NCI-H128 (cell line): ENCODE measurements at regions not wholly inside any gene's neighbourhood (a gene's known extent, or its start where the extent isn't known, plus 50 kb on each side); places are given as distances from the start of the nearest gene placed in this dataset.
A peak's percentile ranks its signal among the peaks of the same experiment; 100 is the strongest.

Experiments used
- DNase-seq: peaks from one replicate; lab custom pipeline; 2025; ENCODE audit not compliant: unreplicated experiment; lab: John Stamatoyannopoulos, UW

DNA sequence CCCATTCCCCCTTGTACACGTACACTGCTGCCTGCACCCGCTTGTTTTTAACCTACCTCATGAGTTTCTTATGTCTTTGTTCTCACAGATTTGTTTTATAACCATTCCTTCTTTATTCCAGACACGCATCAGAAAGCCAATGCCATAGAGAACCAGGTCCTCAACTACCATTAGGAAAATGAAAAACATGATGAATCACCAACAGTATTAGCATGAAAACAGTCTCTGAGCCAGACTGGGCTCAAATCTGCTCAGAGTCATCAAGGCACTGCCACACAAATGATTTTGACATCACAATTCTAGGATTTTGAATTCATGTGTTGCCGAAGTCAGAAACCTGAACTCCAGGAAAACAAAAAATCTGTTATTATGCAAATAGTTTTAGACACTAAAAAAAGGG, 394.1 kb upstream of the GRIA1 start:
- DNase-seq = no peak

DNA sequence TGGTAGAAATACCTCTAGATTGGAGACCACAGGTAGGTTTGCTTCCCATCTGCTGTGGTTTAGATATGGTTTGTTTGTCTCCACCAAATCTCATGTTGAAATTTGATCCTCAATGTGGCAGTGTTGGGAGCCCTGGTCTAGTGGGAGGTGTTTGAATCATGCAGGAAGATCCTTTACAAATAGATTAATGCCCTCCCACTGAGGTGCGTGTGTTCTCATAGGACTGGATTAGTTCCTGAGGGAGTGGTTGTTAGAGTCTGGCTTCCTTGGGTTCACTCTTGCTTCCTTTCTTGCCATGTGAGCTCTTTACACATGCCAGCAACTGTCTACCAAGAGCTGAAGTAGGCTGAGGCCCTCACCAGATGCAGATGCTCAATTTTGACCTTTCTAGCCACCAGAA, 391.1 kb upstream of the GRIA1 start:
- no peak for DNase-seq

DNA sequence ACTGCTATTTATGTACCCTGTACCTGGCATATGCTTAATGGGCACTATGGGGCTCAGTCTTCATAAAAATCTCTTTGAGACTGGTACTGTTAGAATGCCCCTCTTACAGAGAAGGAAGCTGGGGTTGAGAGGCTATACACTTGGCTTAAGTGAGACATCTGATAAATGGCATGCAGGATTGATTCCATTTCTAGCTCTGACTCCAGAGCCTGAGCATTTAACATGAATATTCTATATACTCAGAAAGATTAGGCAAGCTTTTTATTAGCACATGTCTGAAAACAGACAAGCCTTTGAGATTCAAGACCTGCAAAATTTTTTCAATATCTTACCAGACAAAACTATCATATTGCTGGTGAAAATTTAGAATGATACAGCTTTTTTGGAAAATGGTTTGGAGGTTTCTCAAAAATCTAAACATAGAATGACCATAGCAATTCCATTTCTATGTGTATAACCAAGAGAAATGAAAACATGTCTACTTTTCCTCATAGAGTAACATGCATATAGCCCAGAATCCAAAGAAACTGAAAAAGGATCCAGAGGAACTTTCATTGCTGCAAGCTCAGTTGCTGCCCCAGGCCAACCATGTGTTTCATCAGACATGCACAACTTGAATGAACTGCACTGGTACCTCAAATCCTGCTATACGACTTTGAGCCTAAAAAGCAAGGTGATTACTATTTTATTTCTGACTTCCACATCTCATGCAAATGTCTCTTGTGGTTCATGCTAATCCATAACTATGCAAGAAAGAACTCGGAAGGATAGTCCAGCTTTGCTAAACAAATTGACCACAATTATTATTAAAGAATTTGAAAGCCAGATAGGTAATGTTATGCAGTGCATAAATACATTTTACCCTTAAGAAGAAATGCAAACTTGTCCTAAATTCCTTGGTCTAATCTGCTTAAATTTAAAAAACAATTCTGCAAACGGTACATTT, 389.0 kb upstream of the GRIA1 start:
- DNase-seq = no peak

DNA sequence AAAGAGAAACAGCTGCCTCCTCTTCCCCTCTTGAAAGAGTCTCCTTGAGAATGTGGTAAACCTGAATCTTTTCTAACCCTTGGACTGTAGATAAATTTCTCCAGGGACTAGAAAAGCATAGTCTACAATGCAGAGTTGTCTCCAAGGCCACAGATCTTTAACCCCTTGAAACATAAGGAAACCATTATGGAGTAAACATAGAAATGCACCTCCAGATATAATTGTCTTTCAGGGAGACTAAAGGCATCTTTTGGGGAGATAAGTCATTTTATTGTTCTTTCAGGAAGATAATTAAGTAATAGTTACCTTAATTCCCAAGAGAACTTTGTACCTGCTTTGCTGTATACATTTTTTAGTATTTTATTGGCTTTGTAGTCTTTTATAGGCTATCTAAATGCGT, 373.6 kb upstream of the GRIA1 start:
- DNase-seq = no peak

DNA sequence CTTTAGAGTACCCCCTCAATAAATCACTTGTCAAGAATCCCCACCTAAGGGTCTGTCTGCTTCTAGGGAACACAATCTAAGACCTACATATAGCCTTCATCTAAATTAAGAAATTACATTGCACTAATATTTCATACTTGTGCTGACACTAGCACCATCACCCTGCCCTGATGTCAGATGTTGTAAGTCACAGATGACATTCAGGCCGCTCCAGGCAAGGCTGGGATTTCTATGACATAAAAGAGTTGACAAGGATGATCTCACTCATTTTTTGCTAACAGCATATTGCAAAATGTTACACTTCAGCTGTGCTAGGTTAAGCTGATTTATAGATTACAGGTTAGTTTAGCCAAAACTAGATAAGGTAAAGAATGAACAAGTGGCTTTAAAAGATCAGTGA, 372.5 kb upstream of the GRIA1 start:
- DNase-seq = no peak

DNA sequence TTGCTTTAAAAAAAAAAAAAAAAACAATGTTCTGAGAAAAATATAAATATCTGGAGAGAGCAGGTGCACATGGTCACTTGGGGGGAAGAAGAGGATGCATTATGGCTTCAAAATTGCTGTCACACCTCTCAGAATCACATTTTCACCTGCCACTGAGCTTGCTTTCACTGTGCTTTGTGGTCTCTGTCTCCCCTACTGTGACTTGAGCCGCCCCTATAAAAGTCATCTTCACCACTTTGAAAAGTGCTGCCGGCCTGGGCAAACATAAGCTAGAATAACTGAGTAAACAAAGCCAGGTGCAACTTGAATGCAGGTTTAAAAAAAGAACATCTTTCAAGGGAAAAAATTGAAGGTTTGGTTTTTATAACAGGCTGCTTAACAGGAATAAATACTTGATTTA, 368.1 kb upstream of the GRIA1 start:
- peak; percentile 75 for DNase-seq

DNA sequence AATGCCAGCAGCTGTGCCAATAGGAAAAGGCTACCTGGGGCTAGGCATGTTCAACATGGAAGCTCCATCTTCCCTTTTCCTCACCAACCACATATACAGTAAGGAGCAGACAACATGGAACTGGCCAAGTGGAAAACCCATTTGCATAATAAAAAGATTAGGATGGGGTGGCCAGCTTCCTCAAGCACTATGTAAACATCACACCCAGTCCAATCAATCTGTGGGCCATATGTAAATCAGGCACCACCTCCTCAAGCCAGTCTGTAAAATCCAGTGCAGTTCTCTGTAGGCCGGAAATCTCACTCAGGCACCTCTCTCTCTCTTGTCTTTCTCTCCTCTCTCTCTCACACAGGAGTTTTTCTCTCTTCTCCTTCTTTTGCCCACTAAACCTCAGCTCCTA, 360.2 kb upstream of the GRIA1 start:
- DNase-seq = no peak

DNA sequence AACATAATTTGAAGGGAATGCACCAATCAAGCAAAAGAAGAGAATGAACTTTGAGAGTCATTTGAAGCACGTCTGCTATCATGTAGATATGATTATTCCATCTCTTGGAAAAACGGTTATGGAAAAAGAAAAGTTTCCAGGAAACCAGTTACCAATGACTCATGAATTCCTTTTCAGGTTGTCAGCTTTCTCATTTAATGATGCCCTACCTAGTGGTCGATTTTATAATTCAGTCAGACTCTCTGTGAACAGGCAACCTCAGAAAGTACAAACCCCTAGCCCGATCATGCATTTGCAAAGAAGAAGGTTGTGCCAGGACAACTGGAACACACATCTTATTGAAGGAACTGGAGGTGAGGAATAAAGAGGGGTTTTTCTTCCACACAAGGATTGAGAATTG, 355.1 kb upstream of the GRIA1 start:
- DNase-seq = no peak

DNA sequence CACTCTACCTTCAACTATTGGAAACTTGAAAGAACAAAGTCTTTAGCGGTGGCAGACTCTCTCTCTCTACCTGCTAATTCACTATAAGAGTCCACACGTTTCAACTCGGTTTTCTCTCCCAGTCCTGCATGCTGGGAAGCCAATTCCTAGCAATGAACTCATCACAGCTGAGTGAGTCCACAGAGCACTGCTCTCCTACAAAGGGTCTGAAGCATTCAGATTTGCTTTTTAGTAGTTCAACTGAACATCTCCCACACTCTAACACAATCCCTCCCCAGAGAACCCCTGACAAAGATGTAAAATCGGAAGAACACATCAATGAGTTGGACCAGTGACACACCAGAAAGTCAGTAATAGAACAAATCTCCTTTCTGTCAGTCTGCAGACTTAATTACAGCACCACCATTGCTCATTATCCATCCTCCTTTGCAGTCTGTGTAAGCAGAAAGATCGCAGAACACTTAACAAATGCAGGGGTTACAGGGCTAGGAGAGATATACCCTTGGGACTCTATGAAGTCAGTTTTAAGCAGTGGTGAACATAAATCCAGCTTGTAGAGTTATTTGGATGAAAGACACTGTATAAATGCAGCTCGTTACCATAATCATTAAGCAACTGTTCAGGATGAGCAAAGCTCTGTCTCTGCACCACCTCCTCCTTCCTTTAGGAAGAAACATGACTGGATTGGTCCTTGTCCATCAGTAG, 353.4 kb upstream of the GRIA1 start:
- DNase-seq = no peak

DNA sequence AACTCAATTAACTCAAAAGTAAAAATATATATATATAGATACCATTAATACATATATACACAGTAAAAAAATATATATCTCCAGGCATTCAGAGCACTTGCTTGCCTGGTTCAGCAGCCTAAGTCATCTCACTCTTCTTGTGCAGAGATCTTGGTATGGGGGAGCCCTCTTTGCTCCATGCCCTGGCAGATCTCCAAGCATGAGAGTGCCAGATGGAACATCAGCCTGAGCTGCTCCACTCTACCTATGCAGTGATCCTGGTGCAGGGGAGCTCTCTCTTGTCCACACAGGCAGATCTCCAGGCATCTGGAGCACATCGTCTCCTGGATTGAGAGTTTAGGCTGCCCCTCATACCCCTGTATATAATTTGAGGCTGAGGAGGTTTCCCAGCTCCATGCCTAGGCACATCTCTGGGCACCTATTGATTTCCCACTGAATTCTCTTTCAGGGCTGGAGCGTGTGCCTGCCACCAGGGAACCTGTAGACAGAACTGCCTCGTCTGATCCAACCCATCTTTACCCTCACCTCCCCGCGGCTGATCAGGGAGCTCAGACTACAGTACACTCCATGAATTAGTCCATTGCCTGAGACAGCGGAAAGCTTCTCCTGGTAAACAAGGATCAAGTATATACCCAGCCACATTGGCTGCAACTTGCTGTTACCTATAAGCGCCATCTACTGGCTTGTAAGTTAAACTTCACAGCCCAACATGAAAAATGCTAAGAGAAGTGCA, 342.4 kb upstream of the GRIA1 start:
- DNase-seq = peak; percentile 18

DNA sequence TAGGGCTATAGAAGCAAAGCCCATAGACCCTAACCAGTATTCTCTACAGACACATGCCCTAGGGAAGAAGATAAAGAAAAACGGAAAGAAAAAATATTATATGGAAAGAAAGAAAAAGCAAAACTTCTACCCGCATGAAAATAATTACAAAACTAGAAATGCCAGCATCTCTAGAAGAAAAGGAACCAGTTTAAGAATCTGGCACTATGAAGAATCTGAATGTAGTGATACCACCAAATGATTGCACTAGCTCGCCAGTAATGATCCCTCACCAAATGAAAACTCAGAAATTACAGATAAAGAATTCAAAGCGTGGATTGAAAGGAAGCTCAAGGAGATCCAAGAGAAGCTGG, 341.9 kb upstream of the GRIA1 start:
- no peak for DNase-seq

DNA sequence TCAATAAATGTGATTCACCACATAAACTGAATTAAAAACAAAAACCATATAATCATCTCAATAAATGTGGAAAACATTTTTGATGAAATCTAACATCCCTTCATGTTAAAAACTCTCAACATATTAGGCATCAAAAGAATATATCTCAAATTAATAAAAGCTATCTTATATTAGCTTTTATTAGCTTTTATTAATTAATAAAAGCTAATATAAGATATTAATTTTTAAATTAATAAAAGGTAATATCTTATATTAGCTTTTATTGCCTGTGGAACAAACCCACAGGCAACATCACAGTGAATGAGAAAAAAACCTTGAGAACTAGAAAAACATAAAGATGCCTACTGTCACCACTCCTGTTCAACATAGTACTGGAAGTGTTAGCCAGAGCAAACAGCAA, 338.9 kb upstream of the GRIA1 start:
- no peak for DNase-seq

DNA sequence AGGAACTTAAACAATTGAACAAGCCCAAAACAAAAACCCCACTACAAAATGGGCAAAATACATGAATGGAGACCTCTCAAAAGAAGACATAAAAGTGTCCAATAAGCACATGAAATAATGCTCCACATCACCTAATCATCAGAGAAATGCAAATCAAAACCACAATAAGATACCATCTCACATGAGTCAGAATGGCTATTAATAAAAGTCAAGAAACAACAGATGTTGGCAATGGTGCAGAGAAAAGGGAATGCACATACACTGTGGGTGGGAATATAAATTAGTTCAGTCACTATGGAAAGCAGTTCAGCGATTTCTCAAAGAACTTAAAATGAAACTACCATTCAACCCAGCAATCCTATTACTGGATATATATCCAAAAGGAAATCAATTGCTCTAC, 337.4 kb upstream of the GRIA1 start:
- DNase-seq = no peak

DNA sequence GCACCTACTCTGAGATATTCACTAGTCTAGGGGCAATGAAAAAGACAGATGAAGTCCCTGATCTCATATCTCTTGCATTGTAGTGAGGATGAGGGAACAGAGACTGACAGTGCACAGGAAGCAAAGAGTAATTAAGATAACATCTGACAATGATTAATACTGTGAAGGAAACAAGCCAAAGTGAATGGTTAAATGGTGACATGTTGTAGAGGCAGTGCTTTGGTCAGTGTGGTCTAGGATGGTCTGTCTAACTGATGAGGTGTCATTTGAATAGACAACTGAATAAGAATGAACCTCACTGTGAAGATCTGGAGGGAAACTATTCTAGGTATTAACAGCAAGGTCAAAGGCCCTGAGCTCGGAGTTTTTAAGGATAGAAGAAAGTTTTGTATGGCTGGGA, 333.3 kb upstream of the GRIA1 start:
- no peak for DNase-seq

DNA sequence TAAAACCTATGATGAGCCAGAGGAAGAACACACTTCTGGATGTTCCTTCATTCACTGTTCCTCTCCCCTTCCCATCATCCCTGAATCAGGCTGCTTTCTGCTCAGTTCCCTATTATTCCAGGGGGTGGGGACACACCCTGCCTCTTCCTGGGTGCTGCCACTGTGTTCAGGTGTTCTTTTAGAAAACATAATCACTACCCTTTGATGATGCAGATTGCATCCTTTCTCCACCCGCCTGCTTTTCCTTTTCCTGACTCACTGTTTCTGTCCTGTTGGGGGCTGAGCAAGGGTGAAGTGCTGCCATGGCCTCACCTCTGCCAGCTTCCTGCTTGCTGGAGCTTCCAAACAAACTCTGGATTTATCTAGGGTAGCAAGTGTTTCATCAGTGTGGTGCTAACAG, 331.9 kb upstream of the GRIA1 start:
- DNase-seq = no peak

DNA sequence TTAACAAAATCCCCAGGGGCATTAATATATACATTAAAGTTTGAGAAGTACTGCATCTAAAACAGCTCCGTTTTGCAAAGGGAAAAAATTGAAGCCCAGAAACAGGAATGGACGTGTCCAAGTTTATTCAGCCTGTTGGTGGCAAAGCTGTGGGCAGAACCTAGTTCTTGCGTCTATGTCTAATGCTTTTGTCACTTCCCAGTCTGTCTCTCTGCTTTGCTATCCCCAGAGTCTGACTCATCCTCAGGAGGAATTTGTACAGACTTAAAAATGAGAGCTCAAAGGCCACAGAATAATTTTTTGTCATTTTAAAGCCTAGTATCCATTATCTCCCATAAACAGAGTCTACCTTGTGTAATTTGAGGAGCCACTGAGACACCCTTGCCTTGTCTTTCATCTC, 330.9 kb upstream of the GRIA1 start:
- no peak for DNase-seq

DNA sequence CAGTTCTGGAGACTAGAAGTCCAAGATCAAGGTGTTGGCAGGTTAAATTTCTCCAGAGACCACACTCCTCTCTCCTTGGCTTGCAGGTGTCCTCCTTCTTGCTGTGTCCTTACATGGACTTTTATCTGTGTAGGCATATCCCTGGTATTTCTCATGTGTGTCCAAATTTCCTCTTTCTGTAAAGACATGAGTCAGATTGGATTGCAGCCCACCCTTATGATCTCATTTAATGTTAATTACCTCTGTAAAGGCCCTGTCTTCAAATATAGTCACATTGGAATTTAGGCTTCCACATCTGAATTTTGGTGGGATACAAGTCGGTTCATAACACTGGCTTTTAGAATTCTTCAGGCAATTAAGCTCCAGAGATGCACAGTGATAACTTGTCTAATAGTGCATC, 322.2 kb upstream of the GRIA1 start:
- DNase-seq = no peak

DNA sequence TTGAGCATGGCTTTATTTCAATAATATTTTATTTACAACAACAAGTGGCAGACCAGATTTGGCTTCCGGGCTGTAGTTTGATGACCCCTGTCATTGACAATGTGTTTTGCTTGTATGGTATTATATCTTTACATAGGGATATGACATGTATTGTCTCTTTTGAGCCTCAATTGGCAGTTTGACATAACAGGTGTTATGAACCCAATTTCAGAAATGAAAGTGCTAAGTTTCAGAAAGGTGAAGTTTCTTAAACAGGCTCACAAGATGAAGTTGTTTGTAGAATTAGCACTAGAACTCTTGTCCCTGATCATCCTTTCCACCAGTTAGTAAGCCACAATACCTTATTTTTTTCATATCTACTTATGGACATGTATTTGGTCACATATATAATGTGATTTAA, 303.0 kb upstream of the GRIA1 start:
- no peak for DNase-seq

DNA sequence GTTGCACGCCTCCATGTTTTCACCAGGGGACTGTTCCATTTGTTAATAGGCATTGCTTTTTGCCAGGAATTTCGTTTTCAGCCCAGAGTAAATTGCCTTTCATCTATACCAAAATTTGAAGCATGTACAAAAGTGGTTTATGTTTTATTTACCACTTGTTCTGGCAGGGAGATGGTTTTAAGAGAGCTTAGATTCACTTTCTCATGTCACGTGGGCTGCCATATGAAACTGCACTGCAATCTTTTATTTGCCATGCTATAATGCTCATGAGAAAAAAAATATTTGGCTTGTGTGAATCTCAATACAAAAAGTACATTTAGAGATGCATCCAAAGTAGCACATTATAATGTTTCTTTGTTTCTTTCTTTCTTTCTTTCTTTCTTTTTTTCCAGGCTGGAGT, 284.1 kb upstream of the GRIA1 start:
- DNase-seq = no peak

DNA sequence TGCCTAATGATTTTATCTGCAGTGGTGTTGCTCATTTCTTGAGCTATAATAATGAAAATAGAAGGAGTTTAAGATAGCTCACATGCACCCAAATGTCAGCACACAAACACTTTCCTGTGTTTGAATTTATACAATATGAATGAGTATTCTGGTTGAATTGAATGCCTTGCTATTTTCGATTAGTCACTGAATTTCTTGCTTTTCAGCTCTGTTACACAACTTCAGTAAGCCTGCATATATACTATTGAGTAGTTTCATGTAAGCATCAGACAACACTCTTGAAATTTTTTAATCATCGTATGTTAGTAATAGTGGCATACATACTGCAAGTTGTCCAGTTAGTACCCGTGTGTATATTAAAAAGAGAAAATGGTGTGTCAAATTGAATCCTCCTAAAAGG, 281.5 kb upstream of the GRIA1 start:
- DNase-seq = no peak

DNA sequence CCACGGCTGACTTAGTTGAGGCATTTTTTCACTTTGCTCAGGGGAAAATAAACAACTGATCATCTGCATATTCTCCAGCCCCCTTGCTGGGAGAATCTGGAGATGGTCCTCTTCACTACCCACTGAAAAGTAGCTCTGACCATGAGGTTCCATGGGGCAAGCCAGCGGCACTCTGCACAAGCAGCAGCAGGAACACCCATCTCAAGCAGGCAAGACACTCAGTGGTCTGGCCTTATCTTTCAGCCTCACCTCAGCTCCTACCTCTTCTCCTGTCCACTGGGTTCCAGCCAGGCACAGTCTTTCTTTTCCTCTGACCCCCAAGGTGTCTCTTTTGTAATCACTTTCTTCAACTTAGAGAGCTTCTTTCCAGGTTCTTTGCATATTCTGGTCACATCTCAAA, 280.8 kb upstream of the GRIA1 start:
- DNase-seq = no peak

DNA sequence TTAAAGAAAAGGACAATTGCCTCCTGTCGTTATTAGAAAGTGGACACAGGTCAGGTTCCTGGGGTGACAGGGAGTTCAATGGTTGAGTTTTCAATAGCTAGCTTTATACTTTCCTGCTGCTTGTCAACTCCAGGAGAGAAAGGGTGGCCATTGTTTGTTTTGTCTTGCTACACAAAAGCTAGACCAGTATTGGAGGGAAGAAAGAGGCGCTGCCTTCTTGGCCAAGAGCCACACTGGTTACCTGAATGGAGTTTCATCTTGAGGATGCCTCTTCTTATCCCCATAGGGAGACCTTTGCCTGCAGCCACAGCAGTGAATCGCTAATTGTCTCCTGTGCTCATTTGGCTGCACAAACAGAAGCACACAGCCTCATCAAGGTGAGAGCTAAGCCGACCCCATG, 279.4 kb upstream of the GRIA1 start:
- no peak for DNase-seq
